Ascending aorta (tissue), 2 donors: ENCODE measurements at regions not wholly inside any gene's neighbourhood (a gene's known extent, or its start where the extent isn't known, plus 50 kb on each side); places are given as distances from the start of the nearest gene placed in this dataset.

Experiments used
- DNase-seq, 2 donors: peaks; one replicate each; pipeline ENCODE4 v3.0.0-alpha.2; 2019; ENCODE audit warnings: low spot score in 2 of 2
- H3K27ac ChIP-seq, 2 donors: fragments of 200-600 bp; sonication (generic); one replicate each; pipeline ENCODE4 v1.5.1; 2016 to 2017; ENCODE audit warnings: mild to moderate bottlenecking in 1 of 2
- H3K27me3 ChIP-seq: fragments of 200-600 bp; sonication (generic); one replicate; pipeline ENCODE4 v1.5.1; 2017
- H3K36me3 ChIP-seq, 2 donors: fragments of 200-600 bp; sonication (generic); one replicate each; pipeline ENCODE4 v1.5.1; 2016
- H3K4me1 ChIP-seq, 2 donors: fragments of 200-600 bp; sonication (generic); one replicate each; pipeline ENCODE4 v1.5.1; 2016 to 2017; ENCODE audit warnings: mild to moderate bottlenecking in 1 of 2
- H3K4me3 ChIP-seq, 2 donors: fragments of 200-600 bp; sonication (generic); one replicate each; pipeline ENCODE4 v1.5.1; 2016 to 2017; ENCODE audit warnings: mild to moderate bottlenecking in 1 of 2
- H3K9me3 ChIP-seq, 2 donors: fragments of 200-600 bp; sonication (generic); one replicate each; pipeline ENCODE4 v1.5.1; 2016
- CTCF ChIP-seq, 3 experiments: fragments of 200-600 bp in 2 of 3; fragments of 450-650 bp in 1 of 3; sonication (generic) in 2 of 3; IDR thresholded peaks; one replicate each; pipeline ENCODE4 v1.5.1; 2016 to 2019; ENCODE audit warnings: antibody characterized with exemption in 3 of 3, mild to moderate bottlenecking in 1 of 3, moderate library complexity in 1 of 3
- intact Hi-C: fragments of 100-400 bp; cut with DNase I; formaldehyde crosslinking; loops from one replicate; pipeline ENCODE4 v1.15.1; 2023

DNA sequence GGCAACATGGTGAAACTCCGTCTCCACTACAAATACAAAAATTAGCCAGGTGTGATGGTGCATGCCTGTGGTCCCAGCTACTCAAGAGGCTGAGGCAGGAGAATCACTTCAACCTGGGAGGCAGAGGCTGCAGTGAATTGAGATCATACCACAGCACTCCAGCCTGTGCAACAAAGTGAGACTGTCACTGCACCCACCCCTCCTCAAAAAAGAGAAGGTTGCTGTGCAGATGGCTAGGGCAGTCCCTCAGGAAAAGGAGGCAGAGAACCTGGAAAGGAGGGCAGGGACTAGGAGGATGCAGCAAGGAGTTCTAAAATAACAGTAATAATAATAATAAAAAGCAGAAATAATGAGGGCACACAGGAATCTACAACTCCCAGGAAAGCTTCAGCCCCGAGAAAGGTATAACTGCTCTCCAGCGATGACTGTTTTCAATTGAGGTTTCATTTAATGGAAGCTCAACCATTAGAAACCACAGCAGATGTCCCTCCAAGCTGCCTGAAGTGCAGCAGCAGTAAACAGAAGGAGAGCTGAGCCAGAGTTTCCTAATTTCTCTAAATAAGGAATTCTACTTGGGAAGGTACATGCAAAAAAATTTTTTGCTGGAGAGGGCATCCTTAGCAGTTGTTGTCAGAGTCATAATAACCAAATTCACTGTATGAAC lies 326.5 kb downstream of the GATA3 start:
- H3K27ac ChIP-seq = no peak overlapping the region
- H3K4me3 ChIP-seq = no peak overlapping the region
- no peaks in the 10 kb centered on the region for H3K27me3 ChIP-seq
- H3K9me3 ChIP-seq = no peaks in the 10 kb centered on the region
- intact Hi-C loops = no loop called here
- TF ChIP-seq CTCF (IDR thresholded peaks at IDR 0.05) = no peak
- H3K4me1 ChIP-seq = no peaks in the 10 kb centered on the region
- no peaks in the 10 kb centered on the region for H3K36me3 ChIP-seq
- no peak for DNase-seq

DNA sequence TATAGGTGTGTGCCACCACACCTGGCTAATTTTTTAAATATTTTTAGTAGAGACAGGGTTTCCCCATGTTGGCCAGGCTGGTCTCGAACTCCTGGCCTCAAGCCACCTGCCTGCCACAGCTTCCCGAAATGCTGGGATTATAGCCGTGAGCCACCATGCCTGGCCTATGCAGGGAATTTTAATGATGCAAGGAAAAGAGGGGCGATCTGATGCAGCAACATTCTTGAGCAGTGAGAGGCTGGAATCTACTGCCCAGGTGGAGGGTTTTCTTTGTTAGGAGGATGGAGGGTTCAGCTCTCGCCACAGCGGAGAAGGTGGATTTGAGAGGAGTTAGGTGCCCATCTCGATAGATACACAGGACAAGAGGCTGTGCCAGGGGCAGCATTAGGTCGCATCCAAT lies 332.3 kb downstream of the GATA3 start:
- Histone ChIP-seq H3K4me3 (no peak overlapping the region), H3K27ac (no peak overlapping the region), H3K36me3 (no peaks in the 10 kb centered on the region), H3K4me1 (no peaks in the 10 kb centered on the region), H3K9me3 (no peaks in the 10 kb centered on the region), H3K27me3 (no peaks in the 10 kb centered on the region)
- TF ChIP-seq CTCF (IDR thresholded peaks at IDR 0.05) = no peak
- DNase-seq = no peak
- intact Hi-C loops = no loop called here

DNA sequence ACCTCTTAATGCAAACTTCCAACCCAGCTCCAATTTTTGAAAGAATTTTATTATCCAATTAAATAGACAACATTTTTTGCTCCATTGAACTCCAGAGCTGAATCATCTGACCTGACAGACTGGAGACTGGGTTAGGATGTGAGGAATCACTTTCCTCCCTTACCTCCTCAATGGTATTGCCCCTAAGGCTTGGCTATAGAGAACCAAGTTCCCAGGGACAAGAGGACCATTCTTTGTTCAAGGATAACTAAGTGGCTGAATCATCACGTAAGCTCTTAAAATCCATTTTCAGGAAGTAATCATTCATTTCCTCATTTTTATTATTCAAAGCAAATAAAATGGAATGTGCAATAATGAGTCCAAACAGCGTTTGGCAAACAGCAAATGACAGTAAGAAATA lies 335.1 kb downstream of the GATA3 start:
- Histone ChIP-seq H3K27me3 (no peaks in the 10 kb centered on the region), H3K27ac (no peak overlapping the region), H3K9me3 (no peaks in the 10 kb centered on the region), H3K36me3 (no peaks in the 10 kb centered on the region), H3K4me3 (no peak overlapping the region), H3K4me1 (no peaks in the 10 kb centered on the region)
- no peak for DNase-seq
- TF ChIP-seq CTCF (IDR thresholded peaks at IDR 0.05) = no peak
- intact Hi-C loops = no loop called here

DNA sequence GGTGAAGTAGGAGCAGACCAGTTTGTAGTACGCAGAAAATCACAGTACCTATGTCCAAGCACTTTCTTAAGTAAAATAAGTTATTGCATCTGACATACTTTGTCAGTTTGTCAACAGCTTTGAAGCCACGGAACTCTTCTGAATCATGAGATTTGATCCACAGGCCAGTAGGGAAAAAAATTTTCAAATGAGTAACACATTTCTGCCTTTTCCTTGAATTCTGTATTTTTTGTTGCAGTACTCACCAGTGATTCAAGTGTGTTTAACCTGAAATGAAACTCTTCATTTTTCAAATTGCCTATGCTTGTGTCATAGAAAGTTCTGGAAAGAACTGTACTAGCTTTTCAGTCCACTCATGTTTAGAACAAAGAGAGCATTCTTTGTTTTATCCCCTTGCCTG lies 337.7 kb downstream of the GATA3 start:
- Histone ChIP-seq H3K36me3 (no peaks in the 10 kb centered on the region), H3K27ac (no peak overlapping the region), H3K4me1 (no peaks in the 10 kb centered on the region), H3K9me3 (no peaks in the 10 kb centered on the region), H3K27me3 (no peaks in the 10 kb centered on the region), H3K4me3 (no peak overlapping the region)
- no peak for TF ChIP-seq CTCF (IDR thresholded peaks at IDR 0.05)
- no peak for DNase-seq
- intact Hi-C loops = no loop called here

DNA sequence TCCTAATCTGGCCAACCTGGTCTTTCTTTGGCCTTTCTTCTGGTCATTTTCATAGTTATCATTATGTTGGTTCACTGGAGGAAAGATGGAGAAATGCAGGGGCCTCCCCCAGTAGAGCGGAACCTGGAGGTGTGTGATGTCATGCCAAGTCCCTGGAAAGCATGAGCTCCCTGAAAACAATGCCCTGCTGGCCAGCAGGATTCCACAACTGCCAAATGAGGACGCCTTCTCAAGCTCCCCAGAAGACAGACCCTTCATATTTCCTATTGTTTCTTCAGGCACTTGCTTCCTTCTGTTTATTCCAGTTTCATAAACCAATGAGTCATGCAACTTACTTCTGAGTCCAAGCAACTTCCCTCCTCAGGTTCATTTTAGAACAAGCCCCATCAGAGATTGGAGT lies 339.0 kb downstream of the GATA3 start:
- intact Hi-C loops = no loop called here
- Histone ChIP-seq H3K27me3 (no peaks in the 10 kb centered on the region), H3K9me3 (no peaks in the 10 kb centered on the region), H3K4me3 (no peak overlapping the region), H3K36me3 (no peaks in the 10 kb centered on the region), H3K27ac (no peak overlapping the region), H3K4me1 (no peaks in the 10 kb centered on the region)
- no peak for TF ChIP-seq CTCF (IDR thresholded peaks at IDR 0.05)
- no peak for DNase-seq

- intact Hi-C loops = no loop called here
Measured at GRCh38 chr10:8396675-8397074, 342.2 kb downstream of the GATA3 start.

More at GRCh38 chr10:8396675-8397074, 342.2 kb downstream of the GATA3 start:
- Histone ChIP-seq H3K36me3 (no peaks in the 10 kb centered on the region), H3K9me3 (no peaks in the 10 kb centered on the region), H3K4me1 (no peaks in the 10 kb centered on the region), H3K27me3 (no peaks in the 10 kb centered on the region), H3K27ac (no peak overlapping the region), H3K4me3 (no peak overlapping the region)
- no peak for TF ChIP-seq CTCF (IDR thresholded peaks at IDR 0.05)
- DNase-seq = no peak
